ENCODE measurements at regions not wholly inside any gene's neighbourhood (a gene's known extent, or its start where the extent isn't known, plus 50 kb on each side); places are given as distances from the start of the nearest gene placed in this dataset.

DNA sequence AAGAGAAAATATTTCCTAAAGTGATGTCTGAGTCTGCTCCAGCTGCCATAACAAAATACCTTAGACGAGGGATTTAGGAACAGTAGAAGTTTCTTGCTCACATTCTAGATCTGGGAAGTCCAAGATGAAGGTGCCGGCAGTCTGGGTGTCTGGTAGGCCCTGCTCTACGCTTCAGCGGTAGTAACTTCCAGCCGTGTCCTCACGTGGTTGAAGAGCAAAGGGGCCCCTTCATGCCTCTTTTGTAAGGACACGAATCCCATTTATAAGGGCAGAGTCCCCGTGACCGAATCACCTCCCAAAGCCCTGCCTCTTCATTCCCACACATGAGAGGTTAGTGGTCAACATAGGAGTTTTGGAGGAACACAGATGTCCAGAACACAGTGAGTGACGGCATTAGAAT, 52.2 kb upstream of the INPP5A start:
- FAIRE-seq: no peak

DNA sequence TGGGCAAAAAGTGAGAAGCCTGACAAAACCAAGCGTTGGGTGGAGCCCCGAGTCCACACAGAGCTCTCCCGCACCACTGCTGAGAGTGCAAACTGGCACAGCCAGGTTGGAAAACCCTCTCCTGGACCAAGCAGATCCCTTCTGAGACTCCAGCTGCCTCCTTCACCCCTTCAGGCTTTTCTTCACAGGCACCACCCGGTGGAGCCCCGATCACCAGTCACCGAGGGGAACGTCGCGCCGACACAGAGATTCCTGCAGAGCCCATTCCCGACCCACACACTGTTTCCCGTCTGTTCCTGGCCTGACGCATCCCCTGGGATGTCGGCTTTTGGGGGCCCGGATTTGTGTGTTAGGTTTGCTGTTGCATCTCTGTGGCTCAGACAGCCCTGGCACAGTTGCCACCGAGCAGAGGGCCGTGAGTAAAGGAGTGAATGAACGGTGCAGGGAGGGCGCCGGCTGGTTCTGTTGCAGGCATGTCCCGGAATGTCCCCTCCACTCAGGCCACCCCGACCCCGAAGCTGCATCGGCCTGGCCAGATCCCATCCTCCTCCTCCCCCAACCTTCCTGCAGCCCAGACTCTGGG, 51.0 kb upstream of the INPP5A start:
- FAIRE-seq: no peak

More for the DNA sequence above, 52.2 kb upstream of the INPP5A start:
- no peak for DNase-seq (ENCODE audit: low spot score)

GRCh38 chr10:132487241-132488135, 50.1 kb upstream of the INPP5A start:
- no peak for DNase-seq (ENCODE audit: low spot score)
- FAIRE-seq: no peak

More for the DNA sequence above, 51.0 kb upstream of the INPP5A start:
- DNase-seq (ENCODE audit: low spot score): no peak
